Stimulated activated CD4-positive, alpha-beta T cell treated with anti-CD3 and anti-CD28 coated beads, Interleukin-15, amount 100 ng/mL, for 48 hours (primary cell): ENCODE measurements at regions not wholly inside any gene's neighbourhood (a gene's known extent, or its start where the extent isn't known, plus 50 kb on each side); places are given as distances from the start of the nearest gene placed in this dataset.
"Not testable (repeated sequence)": the region's sequence is repeated elsewhere in the genome, so short reads cannot be mapped to it uniquely, and the experiment has no call there.

Source experiments
- DNase-seq, 2 donors: peaks; one replicate each; pipeline ENCODE4 v3.0.0-alpha.2; 2020; ENCODE audit warnings: low read depth in 2 of 2

- no peak for DNase-seq
Observed at GRCh38 chr2:180540761-180541160, 439.6 kb upstream of the UBE2E3 start.

- no peak for DNase-seq
Observed at GRCh38 chr2:180539541-180539940, 440.9 kb upstream of the UBE2E3 start.

GRCh38 chr2:180535289-180535688 is 445.1 kb upstream of the UBE2E3 start:
- DNase-seq = no peak

GRCh38 chr2:180531787-180532186 is 448.6 kb upstream of the UBE2E3 start:
- not testable (repeated sequence) for DNase-seq

GRCh38 chr2:180524499-180524898 is 455.9 kb upstream of the UBE2E3 start:
- DNase-seq = no peak

- no peak for DNase-seq
Observed at GRCh38 chr2:180523621-180524340, 456.6 kb upstream of the UBE2E3 start.

- no peak for DNase-seq
Observed at GRCh38 chr2:180520921-180521581, 459.4 kb upstream of the UBE2E3 start.

GRCh38 chr2:180520206-180520605 is 460.2 kb upstream of the UBE2E3 start:
- no peak for DNase-seq

- no peak for DNase-seq
Observed at GRCh38 chr2:180519276-180519675, 461.1 kb upstream of the UBE2E3 start.

- DNase-seq = no peak
Observed at GRCh38 chr2:180516232-180516631, 464.2 kb upstream of the UBE2E3 start.

GRCh38 chr2:180513389-180513788 is 467.0 kb upstream of the UBE2E3 start:
- DNase-seq = no peak

GRCh38 chr2:180508458-180508857 is 471.9 kb upstream of the UBE2E3 start:
- DNase-seq = no peak

GRCh38 chr2:180507028-180507427 is 473.4 kb upstream of the UBE2E3 start:
- no peak for DNase-seq

GRCh38 chr2:180505203-180505602 is 475.2 kb upstream of the UBE2E3 start:
- no peak for DNase-seq

GRCh38 chr2:180497621-180498152 is 482.7 kb upstream of the UBE2E3 start:
- no peak for DNase-seq

GRCh38 chr2:180495606-180496005 is 484.8 kb upstream of the UBE2E3 start:
- DNase-seq = no peak

GRCh38 chr2:180494286-180494685 is 486.1 kb upstream of the UBE2E3 start:
- DNase-seq = no peak

GRCh38 chr2:180482696-180483095 is 475.6 kb upstream of the CWC22 start:
- no peak for DNase-seq

GRCh38 chr2:180481998-180482397 is 474.9 kb upstream of the CWC22 start:
- DNase-seq = no peak

GRCh38 chr2:180478883-180479282 is 471.8 kb upstream of the CWC22 start:
- DNase-seq = no peak

- DNase-seq = no peak
Observed at GRCh38 chr2:180474716-180475115, 467.6 kb upstream of the CWC22 start.

GRCh38 chr2:180473456-180473855 is 466.4 kb upstream of the CWC22 start:
- no peak for DNase-seq

GRCh38 chr2:180472133-180472532 is 465.0 kb upstream of the CWC22 start:
- no peak for DNase-seq
